Pancreas (tissue), 10 donors: ENCODE measurements at regions not wholly inside any gene's neighbourhood (a gene's known extent, or its start where the extent isn't known, plus 50 kb on each side); places are given as distances from the start of the nearest gene placed in this dataset.
A peak's percentile ranks its signal among the peaks of the same experiment; 100 is the strongest.

Experiments used
- ATAC-seq, 4 donors: fragments of 200-7000 bp; cut with Tn5 transposase; one replicate each; pipeline versions ENCODE4 v1.8.0 to v1.9.1; 2020; ENCODE audit warnings: mild to moderate bottlenecking in 4 of 4, moderate library complexity in 4 of 4
- DNase-seq, 6 donors: peaks; one replicate each; pipeline ENCODE4 v3.0.0-alpha.2; 2020
- FAIRE-seq: peaks from 2 replicates; lab custom pipeline; 2012; peaks lifted over from hg19 to GRCh38; lab: Jason Lieb, UNC
- H3K27ac ChIP-seq, 4 donors: fragments of 200-600 bp; sonication (generic); 1 replicate in 3 of 4; 2 replicates in 1 of 4; pipeline versions ENCODE4 v1.5.0 to v1.8.0; 2020
- H3K27me3 ChIP-seq, 4 donors: fragments of 200-600 bp; one replicate each; pipeline ENCODE4 v1.8.0; 2021
- H3K36me3 ChIP-seq, 3 donors: fragments of 200-600 bp; sonication (generic) in 1 of 3; one replicate each; pipeline versions ENCODE4 v1.5.0 to v1.8.0; 2020 to 2021
- H3K4me1 ChIP-seq, 3 donors: fragments of 200-600 bp; one replicate each; pipeline ENCODE4 v1.8.0; 2021
- H3K4me3 ChIP-seq, 4 donors: fragments of 200-600 bp; sonication (generic) in 2 of 4; one replicate each; pipeline versions ENCODE4 v1.5.0 to v1.8.0; 2020 to 2021
- H3K9me3 ChIP-seq, 4 donors: fragments of 200-600 bp; one replicate each; pipeline ENCODE4 v1.8.0; 2021
- CTCF ChIP-seq, 4 donors: fragments of 200-600 bp; sonication (generic) in 3 of 4; IDR thresholded peaks; one replicate each; pipeline versions ENCODE4 v1.5.0 to v1.8.0; 2021; ENCODE audit warnings: antibody characterized with exemption in 4 of 4
- WGBS, 2 donors: extraction: QIAGEN DNeasy Blood & Tissue Kit; methylation state at CpG; one replicate each; pipeline ENCODE4 v1.1.7; 2013; 5-methylcytosine and 5-hydroxymethylcytosine counted together
- intact Hi-C, 3 donors: fragments of 100-400 bp; cut with DNase I; formaldehyde crosslinking; loops; one replicate each; pipeline versions ENCODE4 v1.11.1 to v1.14.2; 2022
- donor health status: healthy with polysubstance abuse.
- donor health status: DM: no; HTN: no; CAD: no; lungs with moderate emphysema.
- donor health status: DM: no; HTN: no; CAD: no.
- donor health status: control.
- donor health status: control.
- donor health status: Bipolar disorder and iron deficiency.
- donor health status: DM: yes; HTN: yes; CAD: no.
- donor health status: DM: no; HTN: no; CAD: no.
- donor health status: DM: no; HTN: no; CAD: no.
- donor health status: DM: yes; HTN: yes; CAD: no.

GRCh38 chr10:14456218-14456869 is 125.6 kb upstream of the FRMD4A start:
- Histone ChIP-seq H3K27ac (no peak overlapping the region), H3K4me1 (no peaks in the 10 kb centered on the region), H3K9me3 (no peaks in the 10 kb centered on the region), H3K4me3 (no peak overlapping the region), H3K36me3 (no peaks in the 10 kb centered on the region), H3K27me3 (no peaks in the 10 kb centered on the region)
- no peak for TF ChIP-seq CTCF (IDR thresholded peaks at IDR 0.05)
- intact Hi-C loops = no loop called here
- WGBS, 2 donors = 78% methylated on average over 6 of the region's 6 CpGs
- DNase-seq (no peak), ATAC-seq (no peak), FAIRE-seq (no peak)

GRCh38 chr10:14454629-14455028 is 123.9 kb upstream of the FRMD4A start:
- H3K27me3 ChIP-seq = no peaks in the 10 kb centered on the region
- no peak for FAIRE-seq
- TF ChIP-seq CTCF (IDR thresholded peaks at IDR 0.05) = no peak
- WGBS, 2 donors = 95% methylated on average over 10 of the region's 10 CpGs
- DNase-seq = no peak
- H3K4me1 ChIP-seq = no peaks in the 10 kb centered on the region
- intact Hi-C loops = no loop called here
- no peak overlapping the region for H3K27ac ChIP-seq
- no peak overlapping the region for H3K4me3 ChIP-seq
- H3K9me3 ChIP-seq = no peaks in the 10 kb centered on the region
- H3K36me3 ChIP-seq = no peaks in the 10 kb centered on the region
- ATAC-seq = no peak

- Histone ChIP-seq H3K4me3 (no peak overlapping the region), H3K27ac (no peak overlapping the region), H3K9me3 (no peaks in the 10 kb centered on the region), H3K36me3 (no peaks in the 10 kb centered on the region), H3K27me3 (no peaks in the 10 kb centered on the region), H3K4me1 (no peaks in the 10 kb centered on the region)
- DNase-seq (no peak), ATAC-seq (no peak), FAIRE-seq (no peak)
- WGBS, 2 donors = 95 to 96% methylated on average over 12 of the region's 12 CpGs
- TF ChIP-seq CTCF (IDR thresholded peaks at IDR 0.05) = no peak
- intact Hi-C loops = no loop called here
These were observed 123.5 kb upstream of the FRMD4A start for GRCh38 chr10:14454206-14454605.

GRCh38 chr10:14453593-14453992 is 122.9 kb upstream of the FRMD4A start:
- WGBS, 2 donors = 39 to 41% methylated on average over 4 of the region's 4 CpGs
- intact Hi-C loops = no loop called here
- ATAC-seq (peak in 2 of 4 donors; percentile 35 to 51), DNase-seq (no peak), FAIRE-seq (no peak)
- H3K27ac ChIP-seq = no peak overlapping the region
- H3K4me3 ChIP-seq = no peak overlapping the region
- H3K9me3 ChIP-seq = no peaks in the 10 kb centered on the region
- H3K27me3 ChIP-seq = no peaks in the 10 kb centered on the region
- H3K36me3 ChIP-seq = no peaks in the 10 kb centered on the region
- no peak for TF ChIP-seq CTCF (IDR thresholded peaks at IDR 0.05)
- H3K4me1 ChIP-seq = no peaks in the 10 kb centered on the region

GRCh38 chr10:14451341-14451740 is 120.6 kb upstream of the FRMD4A start:
- intact Hi-C loops = no loop called here
- TF ChIP-seq CTCF (IDR thresholded peaks at IDR 0.05) = no peak
- DNase-seq (no peak), ATAC-seq (no peak), FAIRE-seq (no peak)
- Histone ChIP-seq H3K27ac (no peak overlapping the region), H3K4me3 (no peak overlapping the region), H3K4me1 (peaks cover 0 to 6% (median 0%) of the 10 kb centered on the region in 3 donors), H3K27me3 (no peaks in the 10 kb centered on the region), H3K36me3 (no peaks in the 10 kb centered on the region), H3K9me3 (no peaks in the 10 kb centered on the region)
- 77 to 80% methylated on average over 6 of the region's 6 CpGs for WGBS, 2 donors
